H1 (cell line): ENCODE measurements at regions not wholly inside any gene's neighbourhood (a gene's known extent, or its start where the extent isn't known, plus 50 kb on each side); places are given as distances from the start of the nearest gene placed in this dataset.

Experiments used
- CTCF ChIA-PET: fragments of 300-600 bp; sonication (Branson Sonifier 250); formaldehyde crosslinking; loops from one replicate; lab custom pipeline; 2021; ENCODE audit not compliant: partially characterized antibody; lab: Charles Lee
- POLR2A ChIA-PET: fragments of 300-600 bp; sonication (Branson Sonifier 250); formaldehyde crosslinking; loops from one replicate; lab custom pipeline; 2021; ENCODE audit warnings: inconsistent platforms; ENCODE audit not compliant: partially characterized antibody; lab: Charles Lee
- DNase-seq, 2 experiments: peaks; one replicate each; pipeline versions ENCODE4 v3.0.0 to v3.0.0-alpha.2; 2010 to 2022; ENCODE audit warnings: low spot score in 2 of 2, low read depth in 1 of 2, mixed read lengths in 1 of 2
- FAIRE-seq: peaks from 2 replicates; lab custom pipeline; 2011; peaks lifted over from hg19 to GRCh38; lab: Jason Lieb, UNC
- H2AFZ ChIP-seq: 2 replicates; pipeline ENCODE4 v1.8.1; 2012; ENCODE audit warnings: low read length, inconsistent platforms
- H2AK5ac ChIP-seq: 2 replicates; pipeline ENCODE4 v1.6.1; 2013; ENCODE audit warnings: low read depth, low read length
- H2BK120ac ChIP-seq: replicated peaks from 2 replicates; pipeline ENCODE3; 2013; ENCODE audit warnings: low read depth, low read length, inconsistent platforms
- H2BK12ac ChIP-seq: 2 replicates; pipeline ENCODE4 v1.6.1; 2013; ENCODE audit warnings: low read depth, low read length
- H2BK15ac ChIP-seq: 2 replicates; pipeline ENCODE4 v1.6.1; 2013; ENCODE audit warnings: low read length
- H2BK20ac ChIP-seq: 2 replicates; pipeline ENCODE4 v1.6.1; 2013; ENCODE audit warnings: low read length
- H2BK5ac ChIP-seq: 2 replicates; pipeline ENCODE4 v1.6.1; 2013; ENCODE audit warnings: low read depth, low read length
- H3K14ac ChIP-seq: 2 replicates; pipeline ENCODE4 v1.6.1; 2013; ENCODE audit warnings: inconsistent platforms; ENCODE audit not compliant: insufficient read length
- H3K18ac ChIP-seq: 2 replicates; pipeline ENCODE4 v1.6.1; 2013; ENCODE audit warnings: low read length; ENCODE audit errors: extremely low read depth
- H3K23ac ChIP-seq: 2 replicates; pipeline ENCODE4 v1.6.1; 2013; ENCODE audit warnings: inconsistent platforms; ENCODE audit not compliant: insufficient read length
- H3K23me2 ChIP-seq: 2 replicates; pipeline ENCODE4 v1.6.1; 2013; ENCODE audit warnings: low read depth, low read length
- H3K27ac ChIP-seq: 2 replicates; pipeline ENCODE4 v1.6.1; 2011; ENCODE audit warnings: low read depth, low read length, inconsistent platforms
- H3K27me3 ChIP-seq, 4 experiments: replicated peaks in 1 of 4; 1 replicate in 1 of 4; 2 replicates in 3 of 4; pipeline versions ENCODE4 v1.6.1 to v1.8.1; 2011 to 2013; ENCODE audit warnings: low read length in 3 of 4, mild to moderate bottlenecking in 3 of 4, inconsistent platforms in 2 of 4, mixed read lengths in 2 of 4, moderate library complexity in 1 of 4; ENCODE audit not compliant: control insufficient read depth in 3 of 4, insufficient read depth in 3 of 4; ENCODE audit errors: extremely low read depth in 1 of 4
- H3K36me3 ChIP-seq, 4 experiments: 2 replicates each; pipeline versions ENCODE4 v1.6.1 to v1.8.1; 2011 to 2013; ENCODE audit warnings: mild to moderate bottlenecking in 4 of 4, low read length in 3 of 4, moderate library complexity in 2 of 4, control low read depth in 1 of 4, inconsistent platforms in 1 of 4; ENCODE audit not compliant: insufficient read depth in 4 of 4, control insufficient read depth in 2 of 4
- H3K4ac ChIP-seq: replicated peaks from 2 replicates; pipeline ENCODE3; 2013; ENCODE audit warnings: low read length, low read depth, mixed read lengths, inconsistent platforms; ENCODE audit not compliant: insufficient read length
- H3K4me1 ChIP-seq, 4 experiments: replicated peaks in 1 of 4; 1 replicate in 1 of 4; 2 replicates in 3 of 4; pipeline versions ENCODE4 v1.6.1 to v1.8.1; 2011 to 2013; ENCODE audit warnings: low read length in 3 of 4, inconsistent platforms in 2 of 4, mixed read lengths in 1 of 4; ENCODE audit not compliant: insufficient read depth in 4 of 4, control insufficient read depth in 3 of 4
- H3K4me2 ChIP-seq, 2 experiments: 2 replicates each; pipeline versions ENCODE4 v1.6.1 to v1.8.1; 2011 to 2013; ENCODE audit warnings: low read depth in 2 of 2, low read length in 2 of 2, control low read depth in 1 of 2, inconsistent platforms in 1 of 2, mild to moderate bottlenecking in 1 of 2; ENCODE audit not compliant: insufficient read depth in 1 of 2
- H3K4me3 ChIP-seq, 4 experiments: fragments of 200-600, 300-600 bp in 1 of 4; sonication (generic), shearing (Covaris generic), sonication (Bioruptor Twin) in 1 of 4; 2 replicates each; pipeline versions ENCODE4 v1.5.1 to v1.8.1; 2011 to 2016; ENCODE audit warnings: low read length in 4 of 4, low read depth in 3 of 4, control low read depth in 2 of 4, inconsistent platforms in 2 of 4, mild to moderate bottlenecking in 2 of 4, mixed read lengths in 1 of 4, moderate library complexity in 1 of 4; ENCODE audit not compliant: insufficient read depth in 2 of 4; ENCODE audit errors: extremely low read depth in 1 of 4
- H3K56ac ChIP-seq: replicated peaks from 2 replicates; pipeline ENCODE3; 2013; ENCODE audit warnings: low read depth, mild to moderate bottlenecking, mixed read lengths, low read length, inconsistent platforms; ENCODE audit not compliant: insufficient read length
- H3K79me1 ChIP-seq: 2 replicates; pipeline ENCODE4 v1.6.1; 2013; ENCODE audit warnings: low read depth, low read length, control low read depth
- H3K79me2 ChIP-seq, 2 experiments: 2 replicates each; pipeline versions ENCODE4 v1.6.1 to v1.8.1; 2012 to 2013; ENCODE audit warnings: low read length in 2 of 2, mild to moderate bottlenecking in 2 of 2, inconsistent platforms in 1 of 2; ENCODE audit not compliant: insufficient read depth in 2 of 2, control insufficient read depth in 1 of 2
- H3K9ac ChIP-seq, 4 experiments: replicated peaks in 1 of 4; 1 replicate in 1 of 4; 2 replicates in 3 of 4; pipeline versions ENCODE4 v1.6.1 to v1.8.1; 2011 to 2013; ENCODE audit warnings: low read depth in 3 of 4, low read length in 3 of 4, control low read depth in 2 of 4, mild to moderate bottlenecking in 2 of 4, moderate library complexity in 2 of 4, inconsistent platforms in 1 of 4; ENCODE audit errors: extremely low read depth in 1 of 4
- H3K9me3 ChIP-seq, 2 experiments: 2 replicates each; pipeline versions ENCODE4 v1.6.1 to v1.8.1; 2012 to 2013; ENCODE audit warnings: mild to moderate bottlenecking in 2 of 2, moderate library complexity in 2 of 2, control low read depth in 1 of 2, inconsistent platforms in 1 of 2, low read depth in 1 of 2, low read length in 1 of 2, mixed read lengths in 1 of 2; ENCODE audit not compliant: insufficient read depth in 2 of 2
- H4K20me1 ChIP-seq, 2 experiments: replicated peaks in 1 of 2; 2 replicates each; pipeline versions ENCODE3 to v1.8.1; 2011 to 2013; ENCODE audit warnings: inconsistent platforms in 2 of 2, low read length in 2 of 2, mild to moderate bottlenecking in 1 of 2; ENCODE audit not compliant: insufficient read depth in 2 of 2, control insufficient read depth in 1 of 2
- H4K5ac ChIP-seq: 2 replicates; pipeline ENCODE4 v1.6.1; 2013; ENCODE audit warnings: low read length, low read depth, mixed read lengths, inconsistent platforms; ENCODE audit not compliant: insufficient read length
- H4K8ac ChIP-seq: 2 replicates; pipeline ENCODE4 v1.8.0; 2013; ENCODE audit warnings: mild to moderate bottlenecking, moderate library complexity, low read length, inconsistent platforms; ENCODE audit not compliant: insufficient read depth; ENCODE audit errors: extremely low read depth
- H4K91ac ChIP-seq: replicated peaks from 2 replicates; pipeline ENCODE3; 2013; ENCODE audit warnings: low read length, mixed read lengths, inconsistent platforms; ENCODE audit not compliant: insufficient read length
- SIX5 ChIP-seq: IDR thresholded peaks from 2 replicates; pipeline ENCODE4 v1.6.1; 2011; ENCODE audit warnings: mild to moderate bottlenecking, low read depth, low read length
- WGBS, 2 experiments: shearing (Covaris generic) in 1 of 2; methylation state at CpG; one replicate each; pipeline versions ENCODE4 v1.1.6 to v1.1.7; 2013 to 2015; ENCODE audit warnings: low lambda C conversion rate in 2 of 2, mixed read lengths in 2 of 2, inconsistent platforms in 1 of 2, low coverage in 1 of 2, missing lambda C conversion rate in 1 of 2; ENCODE audit not compliant: insufficient replicate concordance in 2 of 2, insufficient coverage in 1 of 2, insufficient read length in 1 of 2; ENCODE audit errors: extremely low coverage in 1 of 2, missing lambda C conversion rate in 1 of 2; 5-methylcytosine and 5-hydroxymethylcytosine counted together
- TF ChIP-seq, protein P1 (sequence below): IDR thresholded peaks from 2 replicates; pipeline ENCODE4 v1.6.1; 2012; ENCODE audit warnings: low read length, inconsistent platforms

DNA sequence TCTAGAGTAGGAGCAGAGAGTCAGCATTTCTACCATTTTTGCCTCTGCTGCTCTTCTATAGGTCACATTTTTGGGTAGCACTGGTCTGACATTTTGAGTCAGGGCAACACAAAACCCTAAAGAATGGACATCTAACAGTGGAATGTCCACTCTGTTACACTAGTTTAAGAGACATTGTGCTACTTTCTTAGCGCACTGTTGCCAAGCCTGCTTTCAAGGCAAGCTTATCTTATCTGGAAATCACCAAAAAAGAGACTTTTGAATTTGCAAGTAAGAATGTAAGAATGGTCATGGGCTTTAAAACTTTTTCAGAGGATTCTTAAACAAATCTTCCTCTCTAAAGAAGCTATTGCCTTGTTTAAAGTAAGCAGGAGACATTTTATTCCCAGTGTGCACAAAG lies 73.0 kb upstream of the STARD4 start:
- H3K4ac ChIP-seq, result no peak overlapping the region
- ChIA-PET POLR2A (no interaction called here), CTCF (no interaction called here)
- H3K18ac ChIP-seq, result no peak overlapping the region
- no peak overlapping the region for H2BK5ac ChIP-seq
- no peak overlapping the region for H2AK5ac ChIP-seq
- 93% methylated on average over 1 of the region's 1 CpG; no CpG with 5 or more reads in 1 of the 2 experiments for WGBS, 2 experiments
- H2AFZ ChIP-seq, result no peak overlapping the region
- no peak for FAIRE-seq
- H2BK12ac ChIP-seq, result no peak overlapping the region
- H4K8ac ChIP-seq, result no peak overlapping the region
- H3K23me2 ChIP-seq, result no peaks in the 10 kb centered on the region
- H3K4me1 ChIP-seq, result no peaks in the 10 kb centered on the region
- H3K9me3 ChIP-seq, result no peaks in the 10 kb centered on the region
- H3K23ac ChIP-seq, result no peak overlapping the region
- no peak overlapping the region for H3K9ac ChIP-seq
- H3K4me3 ChIP-seq, result no peak overlapping the region
- DNase-seq, result no peak
- H3K27ac ChIP-seq, result no peak overlapping the region
- no peaks in the 10 kb centered on the region for H3K79me2 ChIP-seq
- H4K20me1 ChIP-seq, result no peaks in the 10 kb centered on the region
- H3K14ac ChIP-seq, result no peak overlapping the region
- H4K5ac ChIP-seq, result no peak overlapping the region
- no peak overlapping the region for H2BK15ac ChIP-seq
- H3K56ac ChIP-seq, result no peak overlapping the region
- no peaks in the 10 kb centered on the region for H3K36me3 ChIP-seq
- no peak overlapping the region for H4K91ac ChIP-seq
- no peak for TF ChIP-seq SIX5
- TF ChIP-seq, protein P1, sequence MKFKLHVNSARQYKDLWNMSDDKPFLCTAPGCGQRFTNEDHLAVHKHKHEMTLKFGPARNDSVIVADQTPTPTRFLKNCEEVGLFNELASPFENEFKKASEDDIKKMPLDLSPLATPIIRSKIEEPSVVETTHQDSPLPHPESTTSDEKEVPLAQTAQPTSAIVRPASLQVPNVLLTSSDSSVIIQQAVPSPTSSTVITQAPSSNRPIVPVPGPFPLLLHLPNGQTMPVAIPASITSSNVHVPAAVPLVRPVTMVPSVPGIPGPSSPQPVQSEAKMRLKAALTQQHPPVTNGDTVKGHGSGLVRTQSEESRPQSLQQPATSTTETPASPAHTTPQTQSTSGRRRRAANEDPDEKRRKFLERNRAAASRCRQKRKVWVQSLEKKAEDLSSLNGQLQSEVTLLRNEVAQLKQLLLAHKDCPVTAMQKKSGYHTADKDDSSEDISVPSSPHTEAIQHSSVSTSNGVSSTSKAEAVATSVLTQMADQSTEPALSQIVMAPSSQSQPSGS, result no peak
- TF ChIP-seq, all 59 proteins: peak for 0
- Histone ChIP-seq H2BK20ac (no peak overlapping the region), H3K27me3 (no peaks in the 10 kb centered on the region), H3K79me1 (no peaks in the 10 kb centered on the region), H3K4me2 (no peak overlapping the region), H2BK120ac (no peak overlapping the region)
